ENCODE measurements at regions not wholly inside any gene's neighbourhood (a gene's known extent, or its start where the extent isn't known, plus 50 kb on each side); places are given as distances from the start of the nearest gene placed in this dataset.
A peak's percentile ranks its signal among the peaks of the same experiment; 100 is the strongest.
"Not testable (repeated sequence)": the region's sequence is repeated elsewhere in the genome, so short reads cannot be mapped to it uniquely, and the experiment has no call there.

DNA sequence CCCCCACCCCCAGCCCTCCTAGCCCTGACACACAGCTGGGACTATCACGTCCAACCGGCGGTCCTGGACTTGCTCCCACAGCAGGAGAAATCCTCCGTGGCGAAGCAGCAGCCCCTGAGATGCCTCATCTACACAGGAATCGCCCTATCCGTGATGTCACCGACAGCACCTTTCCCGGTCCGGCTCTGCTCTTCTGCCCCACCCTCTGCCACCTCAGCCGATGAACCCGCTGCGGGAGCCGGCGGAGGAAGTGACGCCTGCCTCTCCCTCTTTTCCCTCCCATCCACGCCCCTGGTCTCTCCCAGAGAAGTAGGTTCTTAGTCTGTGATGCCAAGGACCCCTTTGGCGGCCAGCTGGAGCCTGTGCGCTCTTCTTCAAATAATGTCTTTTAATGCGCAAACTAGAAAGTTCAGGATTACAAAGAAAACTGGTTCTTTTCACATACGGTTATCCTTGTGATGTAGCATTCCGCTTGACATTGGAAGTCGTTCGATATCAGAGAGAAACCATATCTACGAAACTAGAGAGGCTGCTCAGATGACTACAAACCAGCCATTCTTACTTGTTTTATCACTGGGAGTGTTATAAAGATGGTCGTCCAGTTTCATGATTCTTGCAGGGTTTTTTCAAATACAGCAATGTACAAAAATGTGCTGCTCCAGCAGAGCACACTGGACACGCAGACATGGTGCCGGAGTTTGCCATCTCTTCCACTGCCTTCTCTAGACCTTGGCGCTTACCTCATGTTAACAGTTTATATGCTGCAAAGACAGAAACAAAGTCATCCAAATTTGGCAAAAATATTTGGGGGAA is 120.3 kb downstream of the PPIAL4G start:
- WGBS (ENCODE audit: insufficient coverage): 21% methylated on average over 23 of the region's 29 CpGs
- peak overlapping the region; percentile 26 for H3K4me3 ChIP-seq (ENCODE audit: low read depth, low read length)
- H3K4me1 ChIP-seq (ENCODE audit: control insufficient read depth, insufficient read depth, low read length): peaks cover 15% of the 10 kb centered on the region
- peak in 2 of 6 donors; percentile 66 to 80 for DNase-seq (ENCODE audit: low read depth in 4 of 6, low spot score in 6 of 6)
- no peak overlapping the region for H3K27ac ChIP-seq (ENCODE audit: low read depth, low read length)
- no peaks in the 10 kb centered on the region for H3K36me3 ChIP-seq (ENCODE audit: control insufficient read depth, insufficient read depth, low read length)
- peaks cover 25% of the 10 kb centered on the region for H3K27me3 ChIP-seq (ENCODE audit: control insufficient read depth, insufficient read depth, low read length)
- H3K9me3 ChIP-seq (ENCODE audit: control insufficient read depth, insufficient read depth, low read length): no peaks in the 10 kb centered on the region

- peak overlapping the region; percentile 19 for H3K4me3 ChIP-seq (ENCODE audit: low read depth, low read length)
- peak in 1 of 6 donors; percentile 60 for DNase-seq (ENCODE audit: low read depth in 4 of 6, low spot score in 6 of 6)
- no peak overlapping the region for H3K27ac ChIP-seq (ENCODE audit: low read depth, low read length)
- no peaks in the 10 kb centered on the region for H3K36me3 ChIP-seq (ENCODE audit: control insufficient read depth, insufficient read depth, low read length)
- H3K4me1 ChIP-seq (ENCODE audit: control insufficient read depth, insufficient read depth, low read length): peaks cover 15% of the 10 kb centered on the region
- peaks cover 30% of the 10 kb centered on the region for H3K27me3 ChIP-seq (ENCODE audit: control insufficient read depth, insufficient read depth, low read length)
- no peaks in the 10 kb centered on the region for H3K9me3 ChIP-seq (ENCODE audit: control insufficient read depth, insufficient read depth, low read length)
- 3% methylated on average over 15 of the region's 20 CpGs for WGBS (ENCODE audit: insufficient coverage)
Measured at GRCh38 chr1:148362216-148362611, 120.9 kb downstream of the PPIAL4G start.

GRCh38 chr1:148361427-148362215 is 121.5 kb downstream of the PPIAL4G start:
- H3K4me1 ChIP-seq (ENCODE audit: control insufficient read depth, insufficient read depth, low read length): peaks cover 15% of the 10 kb centered on the region
- peaks cover 35% of the 10 kb centered on the region for H3K27me3 ChIP-seq (ENCODE audit: control insufficient read depth, insufficient read depth, low read length)
- H3K36me3 ChIP-seq (ENCODE audit: control insufficient read depth, insufficient read depth, low read length); H3K27ac ChIP-seq (ENCODE audit: low read depth, low read length); H3K9me3 ChIP-seq (ENCODE audit: control insufficient read depth, insufficient read depth, low read length): not testable (repeated sequence)
- peak overlapping the region; percentile 19 for H3K4me3 ChIP-seq (ENCODE audit: low read depth, low read length)
- DNase-seq (ENCODE audit: low read depth in 4 of 6, low spot score in 6 of 6): peak in 2 of 6 donors; percentile 65 to 66
- 4% methylated on average over 33 of the region's 34 CpGs for WGBS (ENCODE audit: insufficient coverage)

DNA sequence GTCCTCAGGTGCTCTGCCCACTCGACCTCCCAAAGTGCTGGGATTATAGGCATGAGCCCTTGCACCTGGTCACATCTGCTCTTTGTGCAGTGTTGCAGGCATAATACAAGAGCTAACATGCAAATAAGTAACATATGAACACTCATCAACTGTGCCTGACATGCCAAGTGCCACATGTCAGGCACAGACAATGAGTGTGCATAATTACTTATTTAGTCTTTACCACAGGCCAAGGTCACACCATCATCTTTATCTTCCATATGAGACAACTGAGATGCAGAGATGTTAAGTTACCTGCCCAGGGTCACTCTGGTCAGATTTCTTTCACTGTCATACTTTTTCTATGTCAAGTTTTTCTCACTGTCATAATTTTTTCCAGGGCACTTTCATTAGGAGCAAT is 126.1 kb downstream of the PPIAL4G start:
- Histone ChIP-seq H3K4me1 (ENCODE audit: control insufficient read depth, insufficient read depth, low read length) (peaks cover 20% of the 10 kb centered on the region), H3K27me3 (ENCODE audit: control insufficient read depth, insufficient read depth, low read length) (peaks cover 72% of the 10 kb centered on the region), H3K27ac (ENCODE audit: low read depth, low read length) (no peak overlapping the region), H3K4me3 (ENCODE audit: low read depth, low read length) (no peak overlapping the region), H3K9me3 (ENCODE audit: control insufficient read depth, insufficient read depth, low read length) (no peaks in the 10 kb centered on the region), H3K36me3 (ENCODE audit: control insufficient read depth, insufficient read depth, low read length) (no peaks in the 10 kb centered on the region)
- DNase-seq (ENCODE audit: low read depth in 4 of 6, low spot score in 6 of 6): no peak
- WGBS (ENCODE audit: insufficient coverage): no CpG with 5 or more reads among the region's 1 CpG

- 100% methylated on average over 1 of the region's 2 CpGs for WGBS (ENCODE audit: insufficient coverage)
- Histone ChIP-seq H3K4me3 (ENCODE audit: low read depth, low read length) (no peak overlapping the region), H3K27me3 (ENCODE audit: control insufficient read depth, insufficient read depth, low read length) (peaks cover 73% of the 10 kb centered on the region), H3K36me3 (ENCODE audit: control insufficient read depth, insufficient read depth, low read length) (no peaks in the 10 kb centered on the region), H3K9me3 (ENCODE audit: control insufficient read depth, insufficient read depth, low read length) (no peaks in the 10 kb centered on the region), H3K4me1 (ENCODE audit: control insufficient read depth, insufficient read depth, low read length) (peaks cover 13% of the 10 kb centered on the region), H3K27ac (ENCODE audit: low read depth, low read length) (no peak overlapping the region)
- DNase-seq (ENCODE audit: low read depth in 4 of 6, low spot score in 6 of 6): no peak
Measured at GRCh38 chr1:148355976-148356375, 127.1 kb downstream of the PPIAL4G start.

DNA sequence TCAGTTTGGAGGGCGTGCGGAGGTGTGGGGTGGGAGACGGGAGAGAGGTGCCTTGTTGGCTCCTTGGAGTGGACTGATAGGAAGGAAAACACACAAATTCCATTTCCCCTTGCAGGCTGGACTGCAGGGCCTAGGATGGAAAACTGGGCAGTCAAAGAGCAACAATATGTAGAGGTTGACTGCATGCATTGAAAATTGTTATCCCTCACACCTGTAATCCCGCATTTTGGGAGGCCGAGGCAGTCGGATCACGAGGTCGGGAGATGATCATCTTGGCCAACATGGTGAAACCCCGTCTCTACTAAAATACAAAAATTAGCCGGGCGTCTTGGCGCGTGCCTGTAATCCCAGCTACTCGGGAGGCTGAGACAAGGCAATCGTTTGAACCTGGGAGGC is 128.2 kb downstream of the PPIAL4G start:
- Histone ChIP-seq H3K4me1 (ENCODE audit: control insufficient read depth, insufficient read depth, low read length) (peaks cover 13% of the 10 kb centered on the region), H3K27ac (ENCODE audit: low read depth, low read length) (no peak overlapping the region), H3K27me3 (ENCODE audit: control insufficient read depth, insufficient read depth, low read length) (peaks cover 78% of the 10 kb centered on the region), H3K9me3 (ENCODE audit: control insufficient read depth, insufficient read depth, low read length) (no peaks in the 10 kb centered on the region), H3K36me3 (ENCODE audit: control insufficient read depth, insufficient read depth, low read length) (no peaks in the 10 kb centered on the region), H3K4me3 (ENCODE audit: low read depth, low read length) (no peak overlapping the region)
- DNase-seq (ENCODE audit: low read depth in 4 of 6, low spot score in 6 of 6): no peak
- WGBS (ENCODE audit: insufficient coverage): 64% methylated on average over 12 of the region's 15 CpGs

DNA sequence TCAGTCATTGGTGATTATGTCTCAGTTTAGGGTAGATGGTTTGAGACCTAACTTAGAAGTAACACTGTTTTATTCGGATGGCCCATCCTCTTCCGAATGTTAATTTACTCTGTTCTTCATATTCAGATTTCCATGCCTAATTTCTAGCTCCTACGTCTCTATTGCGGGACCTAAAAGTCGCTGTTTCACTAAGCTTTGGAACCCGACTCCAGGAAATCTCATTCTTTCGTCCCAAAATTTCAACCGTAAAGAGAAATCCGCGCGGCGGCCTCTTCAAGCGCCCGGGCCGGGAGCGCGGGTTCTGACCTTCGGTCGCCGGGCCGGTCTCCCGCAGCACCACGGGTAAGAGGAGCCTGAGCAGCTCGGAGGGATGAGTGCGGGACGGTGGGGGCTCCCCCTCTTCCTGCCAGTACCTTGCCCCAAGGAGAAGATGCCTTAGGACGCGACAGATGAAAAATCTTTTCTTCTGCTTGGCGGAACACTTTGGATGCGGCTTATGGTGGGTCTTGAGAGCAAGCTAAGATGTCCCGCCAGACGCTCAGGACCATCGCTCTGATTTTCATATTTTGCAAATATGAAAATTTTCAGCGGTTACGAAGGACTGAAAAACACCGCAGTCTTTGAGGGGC is 128.7 kb downstream of the PPIAL4G start:
- H3K27me3 ChIP-seq (ENCODE audit: control insufficient read depth, insufficient read depth, low read length): peaks cover 82% of the 10 kb centered on the region
- WGBS (ENCODE audit: insufficient coverage): 11% methylated on average over 24 of the region's 36 CpGs
- H3K27ac ChIP-seq (ENCODE audit: low read depth, low read length): no peak overlapping the region
- H3K4me3 ChIP-seq (ENCODE audit: low read depth, low read length): no peak overlapping the region
- no peaks in the 10 kb centered on the region for H3K36me3 ChIP-seq (ENCODE audit: control insufficient read depth, insufficient read depth, low read length)
- H3K9me3 ChIP-seq (ENCODE audit: control insufficient read depth, insufficient read depth, low read length): no peaks in the 10 kb centered on the region
- peak in 2 of 6 donors; percentile 5 to 10 for DNase-seq (ENCODE audit: low read depth in 4 of 6, low spot score in 6 of 6)
- H3K4me1 ChIP-seq (ENCODE audit: control insufficient read depth, insufficient read depth, low read length): peaks cover 13% of the 10 kb centered on the region

- no peaks in the 10 kb centered on the region for H3K36me3 ChIP-seq (ENCODE audit: control insufficient read depth, insufficient read depth, low read length)
- DNase-seq (ENCODE audit: low read depth in 4 of 6, low spot score in 6 of 6): peak in 1 of 6 donors; percentile 14
- H3K27ac ChIP-seq (ENCODE audit: low read depth, low read length): no peak overlapping the region
- peaks cover 83% of the 10 kb centered on the region for H3K27me3 ChIP-seq (ENCODE audit: control insufficient read depth, insufficient read depth, low read length)
- peaks cover 13% of the 10 kb centered on the region for H3K4me1 ChIP-seq (ENCODE audit: control insufficient read depth, insufficient read depth, low read length)
- H3K9me3 ChIP-seq (ENCODE audit: control insufficient read depth, insufficient read depth, low read length): no peaks in the 10 kb centered on the region
- WGBS (ENCODE audit: insufficient coverage): 16% methylated on average over 19 of the region's 31 CpGs
- no peak overlapping the region for H3K4me3 ChIP-seq (ENCODE audit: low read depth, low read length)
Measured at GRCh38 chr1:148353461-148354283, 129.4 kb downstream of the PPIAL4G start.

GRCh38 chr1:148352470-148353053 is 130.5 kb downstream of the PPIAL4G start:
- Histone ChIP-seq H3K9me3 (ENCODE audit: control insufficient read depth, insufficient read depth, low read length) (no peaks in the 10 kb centered on the region), H3K27ac (ENCODE audit: low read depth, low read length) (no peak overlapping the region), H3K36me3 (ENCODE audit: control insufficient read depth, insufficient read depth, low read length) (no peaks in the 10 kb centered on the region), H3K4me3 (ENCODE audit: low read depth, low read length) (no peak overlapping the region), H3K4me1 (ENCODE audit: control insufficient read depth, insufficient read depth, low read length) (peaks cover 13% of the 10 kb centered on the region), H3K27me3 (ENCODE audit: control insufficient read depth, insufficient read depth, low read length) (peaks cover 78% of the 10 kb centered on the region)
- WGBS (ENCODE audit: insufficient coverage): 81% methylated on average over 5 of the region's 8 CpGs
- no peak for DNase-seq (ENCODE audit: low read depth in 4 of 6, low spot score in 6 of 6)
